ENCODE measurements at regions not wholly inside any gene's neighbourhood (a gene's known extent, or its start where the extent isn't known, plus 50 kb on each side); places are given as distances from the start of the nearest gene placed in this dataset.

GRCh38 chr13:99135591-99135990, 65.1 kb upstream of the UBAC2 start:
- TF ChIP-seq, protein P1, sequence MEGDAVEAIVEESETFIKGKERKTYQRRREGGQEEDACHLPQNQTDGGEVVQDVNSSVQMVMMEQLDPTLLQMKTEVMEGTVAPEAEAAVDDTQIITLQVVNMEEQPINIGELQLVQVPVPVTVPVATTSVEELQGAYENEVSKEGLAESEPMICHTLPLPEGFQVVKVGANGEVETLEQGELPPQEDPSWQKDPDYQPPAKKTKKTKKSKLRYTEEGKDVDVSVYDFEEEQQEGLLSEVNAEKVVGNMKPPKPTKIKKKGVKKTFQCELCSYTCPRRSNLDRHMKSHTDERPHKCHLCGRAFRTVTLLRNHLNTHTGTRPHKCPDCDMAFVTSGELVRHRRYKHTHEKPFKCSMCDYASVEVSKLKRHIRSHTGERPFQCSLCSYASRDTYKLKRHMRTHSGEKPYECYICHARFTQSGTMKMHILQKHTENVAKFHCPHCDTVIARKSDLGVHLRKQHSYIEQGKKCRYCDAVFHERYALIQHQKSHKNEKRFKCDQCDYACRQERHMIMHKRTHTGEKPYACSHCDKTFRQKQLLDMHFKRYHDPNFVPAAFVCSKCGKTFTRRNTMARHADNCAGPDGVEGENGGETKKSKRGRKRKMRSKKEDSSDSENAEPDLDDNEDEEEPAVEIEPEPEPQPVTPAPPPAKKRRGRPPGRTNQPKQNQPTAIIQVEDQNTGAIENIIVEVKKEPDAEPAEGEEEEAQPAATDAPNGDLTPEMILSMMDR (IDR thresholded peaks at IDR 0.05), result no peak
- TF ChIP-seq POLR2A (IDR thresholded peaks at IDR 0.05), result no peak

Data from body of pancreas (tissue), 4 donors.